Mesendoderm (in vitro differentiated cells): ENCODE measurements at regions not wholly inside any gene's neighbourhood (a gene's known extent, or its start where the extent isn't known, plus 50 kb on each side); places are given as distances from the start of the nearest gene placed in this dataset.
"Not testable (repeated sequence)": the region's sequence is repeated elsewhere in the genome, so short reads cannot be mapped to it uniquely, and the experiment has no call there.

Experiments used
- DNase-seq: peaks from one replicate; pipeline ENCODE4 v3.0.0; 2013
- H2AK5ac ChIP-seq: 2 replicates; pipeline ENCODE4 v1.6.1; 2013; ENCODE audit warnings: low read length, inconsistent platforms
- H2BK120ac ChIP-seq: 2 replicates; pipeline ENCODE4 v1.6.1; 2013; ENCODE audit warnings: low read depth, mild to moderate bottlenecking, low read length, moderate library complexity, mixed read lengths
- H2BK15ac ChIP-seq: replicated peaks from 2 replicates; pipeline ENCODE4 v1.6.1; 2013; ENCODE audit warnings: low read depth, mild to moderate bottlenecking, moderate library complexity
- H2BK5ac ChIP-seq: 2 replicates; pipeline ENCODE4 v1.6.1; 2013; ENCODE audit warnings: low read length, inconsistent platforms
- H3K18ac ChIP-seq: 2 replicates; pipeline ENCODE4 v1.6.1; 2013; ENCODE audit warnings: mild to moderate bottlenecking, low read length, mixed read lengths
- H3K23ac ChIP-seq: one replicate; pipeline ENCODE4 v1.6.1; 2013; ENCODE audit warnings: low read length
- H3K27ac ChIP-seq: 2 replicates; pipeline ENCODE4 v1.5.1; 2013; ENCODE audit warnings: low read depth, mild to moderate bottlenecking, inconsistent platforms, low read length, moderate library complexity
- H3K27me3 ChIP-seq: 2 replicates; pipeline ENCODE4 v1.6.1; 2013; ENCODE audit warnings: low read length, control low read depth, mild to moderate bottlenecking, inconsistent platforms; ENCODE audit not compliant: insufficient read depth, poor library complexity
- H3K36me3 ChIP-seq: 2 replicates; pipeline ENCODE4 v1.6.1; 2013; ENCODE audit warnings: low read length, inconsistent platforms; ENCODE audit not compliant: control insufficient read depth, insufficient read depth
- H3K4ac ChIP-seq: one replicate; pipeline ENCODE4 v1.6.1; 2013; ENCODE audit warnings: low read depth, mild to moderate bottlenecking, low read length, moderate library complexity
- H3K4me1 ChIP-seq: 2 replicates; pipeline ENCODE4 v1.6.1; 2013; ENCODE audit warnings: low read depth, low read length, inconsistent platforms; ENCODE audit not compliant: control insufficient read depth
- H3K4me2 ChIP-seq: 2 replicates; pipeline ENCODE4 v1.6.1; 2013; ENCODE audit warnings: low read length
- H3K4me3 ChIP-seq: 2 replicates; pipeline ENCODE4 v1.5.1; 2013; ENCODE audit warnings: mild to moderate bottlenecking, low read length
- H3K56ac ChIP-seq: one replicate; pipeline ENCODE4 v1.6.1; 2013; ENCODE audit warnings: low read length
- H3K79me1 ChIP-seq: 2 replicates; pipeline ENCODE4 v1.6.1; 2013; ENCODE audit warnings: low read length, inconsistent platforms
- H3K79me2 ChIP-seq: 2 replicates; pipeline ENCODE4 v1.6.1; 2013; ENCODE audit warnings: mild to moderate bottlenecking, low read length; ENCODE audit not compliant: control insufficient read depth, insufficient read depth
- H3K9ac ChIP-seq: 2 replicates; pipeline ENCODE4 v1.6.1; 2013; ENCODE audit warnings: low read length, inconsistent platforms
- H4K5ac ChIP-seq: one replicate; pipeline ENCODE4 v1.6.1; 2013; ENCODE audit warnings: low read length
- H4K8ac ChIP-seq: one replicate; pipeline ENCODE4 v1.6.1; 2013; ENCODE audit warnings: low read depth, mild to moderate bottlenecking, control low read depth, low read length, moderate library complexity
- WGBS: extraction: QIAGEN DNeasy Blood & Tissue Kit; methylation state at CpG from one replicate; pipeline ENCODE4 v1.1.7; 2013; ENCODE audit warnings: low lambda C conversion rate, missing lambda C conversion rate; ENCODE audit not compliant: insufficient coverage; ENCODE audit errors: extremely low coverage; 5-methylcytosine and 5-hydroxymethylcytosine counted together

- Histone ChIP-seq H2AK5ac (no peak overlapping the region), H4K5ac (no peak overlapping the region), H3K36me3 (no peaks in the 10 kb centered on the region)
Measured at GRCh38 chrX:146994163-146994562, 179.6 kb upstream of the CXorf51A start.

GRCh38 chrX:146973283-146973682 is 158.7 kb upstream of the CXorf51A start:
- Histone ChIP-seq H3K36me3 (no peaks in the 10 kb centered on the region), H3K79me2 (no peaks in the 10 kb centered on the region), H2BK15ac (no peak overlapping the region), H4K5ac (no peak overlapping the region), H2AK5ac (no peak overlapping the region), H3K9ac (no peak overlapping the region), H3K79me1 (no peaks in the 10 kb centered on the region), H3K4me3 (no peak overlapping the region), H3K4me2 (no peak overlapping the region), H3K18ac (no peak overlapping the region), H2BK120ac (no peak overlapping the region), H3K4ac (no peak overlapping the region), H3K27me3 (no peaks in the 10 kb centered on the region), H2BK5ac (no peak overlapping the region), H3K27ac (no peak overlapping the region), H3K23ac (no peak overlapping the region), H4K8ac (no peak overlapping the region), H3K56ac (no peak overlapping the region), H3K4me1 (no peaks in the 10 kb centered on the region)
- DNase-seq: no peak
- WGBS: no CpG with 5 or more reads among the region's 6 CpGs

More at GRCh38 chrX:146994163-146994562, 179.6 kb upstream of the CXorf51A start:
- Histone ChIP-seq H3K27ac (no peak overlapping the region), H3K56ac (no peak overlapping the region), H2BK120ac (no peak overlapping the region), H4K8ac (no peak overlapping the region), H3K9ac (no peak overlapping the region), H3K18ac (no peak overlapping the region), H3K4me1 (no peaks in the 10 kb centered on the region), H3K4me2 (no peak overlapping the region), H3K79me1 (no peaks in the 10 kb centered on the region), H3K79me2 (no peaks in the 10 kb centered on the region), H3K4me3 (no peak overlapping the region), H3K23ac (no peak overlapping the region), H3K4ac (no peak overlapping the region), H2BK15ac (no peak overlapping the region), H3K27me3 (no peaks in the 10 kb centered on the region), H2BK5ac (no peak overlapping the region)
- WGBS: no CpG with 5 or more reads among the region's 1 CpG
- DNase-seq: no peak

- H2BK15ac ChIP-seq: no peak overlapping the region
- H3K4me3 ChIP-seq: no peak overlapping the region
- H3K9ac ChIP-seq: no peak overlapping the region
- no CpG with 5 or more reads among the region's 3 CpGs for WGBS
- no peaks in the 10 kb centered on the region for H3K36me3 ChIP-seq
- no peak overlapping the region for H2AK5ac ChIP-seq
- no peak overlapping the region for H4K8ac ChIP-seq
- H3K79me2 ChIP-seq: no peaks in the 10 kb centered on the region
- H3K4me1 ChIP-seq: no peaks in the 10 kb centered on the region
- H3K18ac ChIP-seq: no peak overlapping the region
- H3K4ac ChIP-seq: no peak overlapping the region
- H3K27ac ChIP-seq: no peak overlapping the region
- no peak overlapping the region for H4K5ac ChIP-seq
- no peak for DNase-seq
- H3K4me2 ChIP-seq: no peak overlapping the region
- H2BK120ac ChIP-seq: no peak overlapping the region
- H3K56ac ChIP-seq: no peak overlapping the region
- no peak overlapping the region for H3K23ac ChIP-seq
- H2BK5ac ChIP-seq: no peak overlapping the region
- H3K79me1 ChIP-seq: no peaks in the 10 kb centered on the region
- no peaks in the 10 kb centered on the region for H3K27me3 ChIP-seq
Measured at GRCh38 chrX:146967306-146967705, 152.8 kb upstream of the CXorf51A start.

GRCh38 chrX:146956760-146957159 is 142.2 kb upstream of the CXorf51A start:
- Histone ChIP-seq H4K5ac (no peak overlapping the region), H3K4me3 (no peak overlapping the region), H3K4me1 (no peaks in the 10 kb centered on the region), H3K27me3 (no peaks in the 10 kb centered on the region), H2BK5ac (no peak overlapping the region), H3K4ac (no peak overlapping the region), H3K23ac (no peak overlapping the region), H2BK120ac (no peak overlapping the region), H2AK5ac (no peak overlapping the region), H2BK15ac (no peak overlapping the region), H3K36me3 (no peaks in the 10 kb centered on the region), H3K27ac (no peak overlapping the region), H3K79me2 (no peaks in the 10 kb centered on the region), H3K18ac (no peak overlapping the region), H3K56ac (no peak overlapping the region), H3K4me2 (no peak overlapping the region), H4K8ac (no peak overlapping the region), H3K79me1 (no peaks in the 10 kb centered on the region), H3K9ac (no peak overlapping the region)
- no peak for DNase-seq
- WGBS: no CpG with 5 or more reads among the region's 2 CpGs

GRCh38 chrX:146934256-146934655 is 119.7 kb upstream of the CXorf51A start:
- Histone ChIP-seq H3K4me3 (no peak overlapping the region), H3K9ac (no peak overlapping the region), H2BK5ac (no peak overlapping the region), H2AK5ac (no peak overlapping the region), H3K4me2 (no peak overlapping the region), H4K8ac (no peak overlapping the region), H2BK120ac (no peak overlapping the region), H3K18ac (no peak overlapping the region), H3K79me1 (no peaks in the 10 kb centered on the region), H2BK15ac (no peak overlapping the region), H3K4ac (no peak overlapping the region), H3K27me3 (no peaks in the 10 kb centered on the region), H3K79me2 (no peaks in the 10 kb centered on the region), H3K23ac (no peak overlapping the region), H3K27ac (no peak overlapping the region), H4K5ac (no peak overlapping the region), H3K36me3 (no peaks in the 10 kb centered on the region), H3K56ac (no peak overlapping the region), H3K4me1 (no peaks in the 10 kb centered on the region)
- no peak for DNase-seq
- no CpG with 5 or more reads among the region's 1 CpG for WGBS

GRCh38 chrX:146932997-146933396 is 118.5 kb upstream of the CXorf51A start:
- not testable (repeated sequence) for H3K23ac ChIP-seq, H3K18ac ChIP-seq, H3K36me3 ChIP-seq, H3K79me2 ChIP-seq, H2BK5ac ChIP-seq, H2BK15ac ChIP-seq, H4K8ac ChIP-seq, H4K5ac ChIP-seq, H3K27ac ChIP-seq, H3K9ac ChIP-seq, H3K4me3 ChIP-seq, H2BK120ac ChIP-seq, H3K4me2 ChIP-seq, H3K4me1 ChIP-seq, H2AK5ac ChIP-seq, H3K79me1 ChIP-seq, DNase-seq, H3K56ac ChIP-seq, H3K27me3 ChIP-seq, H3K4ac ChIP-seq
- no CpG with 5 or more reads among the region's 2 CpGs for WGBS
